Prostate gland (tissue), 2 donors: ENCODE measurements at regions not wholly inside any gene's neighbourhood (a gene's known extent, or its start where the extent isn't known, plus 50 kb on each side); places are given as distances from the start of the nearest gene placed in this dataset.

Experiments used
- DNase-seq: peaks from one replicate; pipeline ENCODE4 v3.0.0-alpha.2; 2019; ENCODE audit warnings: low spot score
- H3K27ac ChIP-seq, 2 donors: fragments of 200-600 bp; sonication (generic); 2 replicates each; pipeline ENCODE4 v1.5.1; 2017 to 2019
- H3K27me3 ChIP-seq: fragments of 200-600 bp; sonication (generic); replicated peaks from 2 replicates; pipeline ENCODE4 v1.5.1; 2019; ENCODE audit not compliant: insufficient read depth
- H3K36me3 ChIP-seq, 2 donors: fragments of 200-600 bp; sonication (generic); 1 replicate in 1 of 2; 2 replicates in 1 of 2; pipeline versions ENCODE4 v1.5.1 to v1.8.1; 2017 to 2019
- H3K4me1 ChIP-seq: fragments of 200-600 bp; sonication (generic); replicated peaks from 2 replicates; pipeline ENCODE4 v1.5.1; 2019
- H3K4me3 ChIP-seq, 2 donors: fragments of 200-600 bp; sonication (generic); 2 replicates each; pipeline ENCODE4 v1.5.1; 2017 to 2019
- H3K9me3 ChIP-seq: fragments of 200-600 bp; sonication (generic); 2 replicates; pipeline ENCODE4 v1.5.1; 2017
- POLR2A ChIP-seq: fragments of 450-650 bp; IDR thresholded peaks from one replicate; pipeline ENCODE4 v1.6.1; 2016; ENCODE audit warnings: antibody characterized with exemption, mild to moderate bottlenecking
- POLR2AphosphoS5 ChIP-seq: sonication (generic); formaldehyde crosslinking; IDR thresholded peaks from one replicate; pipeline ENCODE4 v1.6.1; 2017; ENCODE audit warnings: antibody characterized with exemption
- WGBS: methylation state at CpG from one replicate; pipeline ENCODE4 v1.1.5; 2018; 5-methylcytosine and 5-hydroxymethylcytosine counted together
- intact Hi-C: fragments of 100-400 bp; cut with DNase I; formaldehyde crosslinking; loops from one replicate; pipeline ENCODE4 v1.14.2; 2022
- TF ChIP-seq, protein P1 (sequence below), 4 experiments: fragments of 200-600 bp in 2 of 4; fragments of 450-650 bp in 2 of 4; sonication (generic) in 2 of 4; IDR thresholded peaks; 1 replicate in 3 of 4; 2 replicates in 1 of 4; pipeline ENCODE4 v1.5.1; 2016 to 2019; ENCODE audit warnings: antibody characterized with exemption in 4 of 4, mild to moderate bottlenecking in 2 of 4, moderate library complexity in 2 of 4

DNA sequence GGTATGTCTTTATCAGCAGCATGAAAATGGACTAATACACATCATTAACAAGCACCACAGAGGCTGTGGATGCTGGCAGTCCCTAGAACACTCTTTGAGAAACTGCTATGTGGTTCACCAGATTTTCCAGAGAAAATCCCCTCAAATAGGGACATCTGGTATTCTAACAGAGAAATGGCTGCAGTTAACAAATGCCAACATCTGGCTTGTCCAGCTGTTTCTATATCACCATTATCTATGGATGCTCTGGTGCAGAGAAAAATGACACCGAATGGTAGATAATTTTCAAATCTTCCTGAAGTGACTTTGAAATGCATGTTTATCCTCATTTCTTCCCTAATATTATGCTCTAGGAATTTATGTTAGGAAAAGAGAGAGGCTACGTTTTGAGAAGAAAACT lies 403.5 kb upstream of the PROX1 start:
- TF ChIP-seq POLR2AphosphoS5, result no peak
- TF ChIP-seq POLR2A, result no peak
- TF ChIP-seq, protein P1, sequence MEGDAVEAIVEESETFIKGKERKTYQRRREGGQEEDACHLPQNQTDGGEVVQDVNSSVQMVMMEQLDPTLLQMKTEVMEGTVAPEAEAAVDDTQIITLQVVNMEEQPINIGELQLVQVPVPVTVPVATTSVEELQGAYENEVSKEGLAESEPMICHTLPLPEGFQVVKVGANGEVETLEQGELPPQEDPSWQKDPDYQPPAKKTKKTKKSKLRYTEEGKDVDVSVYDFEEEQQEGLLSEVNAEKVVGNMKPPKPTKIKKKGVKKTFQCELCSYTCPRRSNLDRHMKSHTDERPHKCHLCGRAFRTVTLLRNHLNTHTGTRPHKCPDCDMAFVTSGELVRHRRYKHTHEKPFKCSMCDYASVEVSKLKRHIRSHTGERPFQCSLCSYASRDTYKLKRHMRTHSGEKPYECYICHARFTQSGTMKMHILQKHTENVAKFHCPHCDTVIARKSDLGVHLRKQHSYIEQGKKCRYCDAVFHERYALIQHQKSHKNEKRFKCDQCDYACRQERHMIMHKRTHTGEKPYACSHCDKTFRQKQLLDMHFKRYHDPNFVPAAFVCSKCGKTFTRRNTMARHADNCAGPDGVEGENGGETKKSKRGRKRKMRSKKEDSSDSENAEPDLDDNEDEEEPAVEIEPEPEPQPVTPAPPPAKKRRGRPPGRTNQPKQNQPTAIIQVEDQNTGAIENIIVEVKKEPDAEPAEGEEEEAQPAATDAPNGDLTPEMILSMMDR (IDR thresholded peaks at IDR 0.05), result no peak
- intact Hi-C loops, result no loop called here
- no peaks in the 10 kb centered on the region for H3K9me3 ChIP-seq

DNA sequence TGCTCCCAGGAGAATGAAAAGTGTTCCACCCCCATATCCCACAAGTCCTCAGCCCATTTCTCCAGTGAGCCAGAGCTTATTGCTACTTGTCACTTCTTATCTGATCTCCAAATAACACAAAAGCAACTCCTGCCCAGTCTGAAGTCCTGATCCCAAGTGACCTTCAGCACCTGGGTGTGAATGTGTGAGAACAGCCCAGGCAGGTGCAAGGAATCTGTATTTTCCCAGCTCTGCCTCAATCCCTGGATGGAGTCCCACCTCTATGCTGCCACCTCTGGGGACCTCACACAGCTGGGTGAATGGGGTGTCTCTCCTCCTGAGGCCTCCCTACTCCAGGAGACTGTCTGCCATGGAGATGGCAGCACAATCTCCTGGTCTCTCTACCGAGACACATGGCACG lies 402.4 kb upstream of the PROX1 start:
- DNase-seq, result no peak
- Histone ChIP-seq H3K4me1 (no peaks in the 10 kb centered on the region), H3K36me3 (no peaks in the 10 kb centered on the region), H3K4me3 (no peak overlapping the region), H3K9me3 (no peaks in the 10 kb centered on the region), H3K27me3 (no peaks in the 10 kb centered on the region), H3K27ac (no peak overlapping the region)
- WGBS, result 78% methylated on average over 2 of the region's 2 CpGs
- intact Hi-C loops, result no loop called here
- TF ChIP-seq POLR2A (no peak), POLR2AphosphoS5 (no peak)
- TF ChIP-seq, protein P1 (IDR thresholded peaks at IDR 0.05), result no peak

More for the DNA sequence above, 403.5 kb upstream of the PROX1 start:
- no peak overlapping the region for H3K27ac ChIP-seq
- WGBS, result 76% methylated on average over 2 of the region's 2 CpGs
- H3K4me1 ChIP-seq, result no peaks in the 10 kb centered on the region
- H3K36me3 ChIP-seq, result no peaks in the 10 kb centered on the region
- H3K27me3 ChIP-seq, result no peaks in the 10 kb centered on the region
- DNase-seq, result no peak
- H3K4me3 ChIP-seq, result no peak overlapping the region

DNA sequence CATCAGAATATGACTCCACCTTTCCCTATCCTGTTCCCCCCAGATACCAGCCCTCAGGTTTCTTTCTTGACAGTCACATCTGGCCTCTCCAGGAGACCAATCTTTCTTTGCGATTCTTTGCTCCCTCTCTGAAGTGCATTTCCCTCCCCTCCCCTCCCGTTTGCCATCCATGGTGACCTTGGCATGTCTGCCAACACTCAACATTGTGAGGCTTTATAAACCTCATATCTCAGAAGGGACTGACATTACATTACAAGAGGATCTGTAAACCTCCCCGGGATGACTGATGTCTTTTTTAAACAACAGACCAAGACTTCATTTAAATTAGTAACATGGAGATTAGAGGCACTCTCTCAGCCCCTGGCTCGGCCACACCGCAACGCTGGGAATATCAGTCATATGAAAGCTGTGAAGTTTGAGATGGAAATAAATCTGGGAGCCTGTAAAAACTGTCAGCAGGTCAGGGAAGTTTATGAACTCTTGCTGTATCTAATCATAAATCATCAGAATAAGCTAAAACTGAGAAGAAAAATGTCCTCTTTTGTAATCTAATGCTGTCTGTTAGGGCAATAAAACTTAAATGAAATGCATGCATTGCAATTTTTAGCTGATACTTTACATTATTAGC lies 401.7 kb upstream of the PROX1 start:
- Histone ChIP-seq H3K36me3 (no peaks in the 10 kb centered on the region), H3K27ac (no peak overlapping the region), H3K4me3 (no peak overlapping the region), H3K27me3 (no peaks in the 10 kb centered on the region), H3K9me3 (no peaks in the 10 kb centered on the region), H3K4me1 (no peaks in the 10 kb centered on the region)
- TF ChIP-seq POLR2AphosphoS5 (no peak), POLR2A (no peak)
- TF ChIP-seq, protein P1 (IDR thresholded peaks at IDR 0.05), result no peak
- intact Hi-C loops, result no loop called here
- DNase-seq, result no peak
- WGBS, result 19% methylated on average over 6 of the region's 6 CpGs

DNA sequence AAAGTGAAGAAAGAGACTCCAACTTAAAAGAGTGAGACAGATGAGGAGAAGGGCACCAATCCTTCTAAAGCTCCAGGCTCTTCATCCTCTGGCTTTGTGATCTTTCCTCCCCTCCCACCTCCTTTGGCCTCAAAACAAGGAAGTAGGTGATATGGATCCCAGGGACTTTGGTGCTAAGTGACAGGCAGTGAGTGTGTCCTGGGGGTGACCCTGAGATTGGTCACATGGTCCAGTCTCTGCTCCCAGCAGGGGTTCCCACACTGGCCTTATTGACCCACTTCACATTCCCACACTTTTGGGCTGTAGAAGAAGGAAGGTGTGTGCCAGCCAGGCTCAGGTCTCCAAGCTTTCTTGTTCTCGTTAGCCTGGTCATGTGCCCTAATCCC lies 401.2 kb upstream of the PROX1 start:
- Histone ChIP-seq H3K4me1 (no peaks in the 10 kb centered on the region), H3K4me3 (no peak overlapping the region), H3K9me3 (no peaks in the 10 kb centered on the region), H3K36me3 (no peaks in the 10 kb centered on the region), H3K27ac (no peak overlapping the region), H3K27me3 (no peaks in the 10 kb centered on the region)
- TF ChIP-seq POLR2A (no peak), POLR2AphosphoS5 (no peak)
- TF ChIP-seq, protein P1 (IDR thresholded peaks at IDR 0.05), result no peak
- intact Hi-C loops, result no loop called here
- 44% methylated on average over 1 of the region's 1 CpG for whole genome bisulfite sequencing
- DNase-seq, result no peak

DNA sequence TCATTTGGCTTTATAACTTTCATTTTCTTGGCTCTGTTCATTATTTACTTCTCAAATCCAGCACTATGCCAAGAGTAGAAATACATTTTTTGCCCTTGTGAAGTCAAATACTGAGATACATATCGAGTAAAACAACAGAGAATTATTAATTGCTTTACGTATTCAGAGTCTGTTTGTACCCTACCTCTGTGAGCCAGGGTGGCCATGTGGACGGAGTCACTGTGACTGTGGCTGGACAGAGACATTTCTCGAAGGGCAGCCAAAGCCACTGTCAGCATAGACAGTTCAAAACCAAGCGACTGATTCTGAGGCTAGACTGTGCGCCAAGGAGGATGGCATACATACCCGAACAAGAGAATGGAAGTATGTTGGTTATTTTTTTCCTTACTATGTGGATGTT lies 391.0 kb upstream of the PROX1 start:
- intact Hi-C loops, result no loop called here
- H3K4me1 ChIP-seq, result no peaks in the 10 kb centered on the region
- no peaks in the 10 kb centered on the region for H3K9me3 ChIP-seq
- H3K36me3 ChIP-seq, result no peaks in the 10 kb centered on the region
- H3K4me3 ChIP-seq, result no peak overlapping the region
- DNase-seq, result no peak
- H3K27ac ChIP-seq, result no peak overlapping the region
- no peaks in the 10 kb centered on the region for H3K27me3 ChIP-seq
- TF ChIP-seq POLR2AphosphoS5 (no peak), POLR2A (no peak)
- TF ChIP-seq, protein P1 (IDR thresholded peaks at IDR 0.05), result no peak
- 66% methylated on average over 7 of the region's 7 CpGs for WGBS
